ENCODE measurements at regions not wholly inside any gene's neighbourhood (a gene's known extent, or its start where the extent isn't known, plus 50 kb on each side); places are given as distances from the start of the nearest gene placed in this dataset.

- Mint-ChIP-seq H3K27ac (ENCODE audit: unreplicated experiment) (no peak overlapping the region), H3K4me1 (no peaks in the 10 kb centered on the region), H3K9me3 (peaks cover 2% of the 10 kb centered on the region), H3K4me3 (no peak overlapping the region), H3K36me3 (ENCODE audit: low read depth) (no peaks in the 10 kb centered on the region), H3K27me3 (ENCODE audit: low read depth) (peaks cover 19% of the 10 kb centered on the region)
- TF ChIP-seq CTCF (conservative IDR thresholded peaks at IDR 0.05) = no peak
- no peak for DNase-seq (ENCODE audit: low read depth, low spot score)
These were observed 202.5 kb downstream of the TRIM29 start for GRCh38 chr11:119935349-119935925.

GRCh38 chr11:119934866-119935265 lies 203.0 kb downstream of the TRIM29 start:
- no peaks in the 10 kb centered on the region for H3K36me3 Mint-ChIP-seq (ENCODE audit: low read depth)
- no peak for TF ChIP-seq CTCF (conservative IDR thresholded peaks at IDR 0.05)
- H3K4me3 Mint-ChIP-seq = no peak overlapping the region
- H3K27me3 Mint-ChIP-seq (ENCODE audit: low read depth) = peaks cover 23% of the 10 kb centered on the region
- DNase-seq (ENCODE audit: low read depth, low spot score) = no peak
- no peak overlapping the region for H3K27ac Mint-ChIP-seq (ENCODE audit: unreplicated experiment)
- H3K9me3 Mint-ChIP-seq = peaks cover 2% of the 10 kb centered on the region
- no peaks in the 10 kb centered on the region for H3K4me1 Mint-ChIP-seq

- Mint-ChIP-seq H3K4me3 (no peak overlapping the region), H3K9me3 (peaks cover 2% of the 10 kb centered on the region), H3K36me3 (ENCODE audit: low read depth) (no peaks in the 10 kb centered on the region), H3K27me3 (ENCODE audit: low read depth) (peaks cover 24% of the 10 kb centered on the region), H3K4me1 (no peaks in the 10 kb centered on the region), H3K27ac (ENCODE audit: unreplicated experiment) (no peak overlapping the region)
- TF ChIP-seq CTCF (conservative IDR thresholded peaks at IDR 0.05) = no peak
- no peak for DNase-seq (ENCODE audit: low read depth, low spot score)
These were observed 203.6 kb downstream of the TRIM29 start for GRCh38 chr11:119934267-119934666.

GRCh38 chr11:119933584-119933983 lies 204.3 kb downstream of the TRIM29 start:
- peaks cover 24% of the 10 kb centered on the region for H3K27me3 Mint-ChIP-seq (ENCODE audit: low read depth)
- no peak overlapping the region for H3K4me3 Mint-ChIP-seq
- H3K4me1 Mint-ChIP-seq = no peaks in the 10 kb centered on the region
- DNase-seq (ENCODE audit: low read depth, low spot score) = no peak
- no peak overlapping the region for H3K27ac Mint-ChIP-seq (ENCODE audit: unreplicated experiment)
- no peak for TF ChIP-seq CTCF (conservative IDR thresholded peaks at IDR 0.05)
- peaks cover 2% of the 10 kb centered on the region for H3K9me3 Mint-ChIP-seq
- H3K36me3 Mint-ChIP-seq (ENCODE audit: low read depth) = no peaks in the 10 kb centered on the region

GRCh38 chr11:119932828-119933562 lies 204.0 kb upstream of the NECTIN1 start:
- Mint-ChIP-seq H3K9me3 (peaks cover 2% of the 10 kb centered on the region), H3K4me3 (no peak overlapping the region), H3K36me3 (ENCODE audit: low read depth) (no peaks in the 10 kb centered on the region), H3K27ac (ENCODE audit: unreplicated experiment) (no peak overlapping the region), H3K27me3 (ENCODE audit: low read depth) (peaks cover 24% of the 10 kb centered on the region), H3K4me1 (no peaks in the 10 kb centered on the region)
- no peak for DNase-seq (ENCODE audit: low read depth, low spot score)
- no peak for TF ChIP-seq CTCF (conservative IDR thresholded peaks at IDR 0.05)
